ENCODE measurements at regions not wholly inside any gene's neighbourhood (a gene's known extent, or its start where the extent isn't known, plus 50 kb on each side); places are given as distances from the start of the nearest gene placed in this dataset.

DNA sequence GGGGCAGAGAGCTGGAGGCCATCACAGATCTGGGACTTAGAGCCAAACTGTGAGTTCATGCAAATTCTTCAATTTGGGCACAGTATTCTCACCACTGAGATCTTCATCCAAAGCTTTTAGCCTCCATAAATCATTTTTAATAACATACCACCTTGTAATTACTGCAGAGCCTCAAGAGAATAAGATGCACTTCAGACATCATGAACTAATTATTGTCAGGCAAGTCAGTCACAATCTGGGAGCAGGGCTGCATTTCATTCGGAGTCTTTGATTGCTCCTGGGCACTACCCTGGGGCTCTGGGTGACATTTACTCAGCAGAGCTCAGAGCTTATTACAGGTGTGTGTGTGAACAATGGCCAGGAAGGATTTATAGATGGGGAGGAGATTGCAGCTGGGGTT lies 623.7 kb downstream of the PTPRU start:
- no peak for TF ChIP-seq PHF21A (CRISPR knock-in tag; IDR thresholded peaks at IDR 0.05)
- TF ChIP-seq, protein P1, sequence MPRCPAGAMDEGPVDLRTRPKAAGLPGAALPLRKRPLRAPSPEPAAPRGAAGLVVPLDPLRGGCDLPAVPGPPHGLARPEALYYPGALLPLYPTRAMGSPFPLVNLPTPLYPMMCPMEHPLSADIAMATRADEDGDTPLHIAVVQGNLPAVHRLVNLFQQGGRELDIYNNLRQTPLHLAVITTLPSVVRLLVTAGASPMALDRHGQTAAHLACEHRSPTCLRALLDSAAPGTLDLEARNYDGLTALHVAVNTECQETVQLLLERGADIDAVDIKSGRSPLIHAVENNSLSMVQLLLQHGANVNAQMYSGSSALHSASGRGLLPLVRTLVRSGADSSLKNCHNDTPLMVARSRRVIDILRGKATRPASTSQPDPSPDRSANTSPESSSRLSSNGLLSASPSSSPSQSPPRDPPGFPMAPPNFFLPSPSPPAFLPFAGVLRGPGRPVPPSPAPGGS (CRISPR knock-in tag; IDR thresholded peaks at IDR 0.05), result no peak
- no peak for TF ChIP-seq NONO (IDR thresholded peaks at IDR 0.05)
- no peak for TF ChIP-seq NONO (CRISPR knock-in tag; conservative IDR thresholded peaks at IDR 0.05)
- TF ChIP-seq ZNF749 (CRISPR knock-in tag; IDR thresholded peaks at IDR 0.05; ENCODE audit: borderline replicate concordance), result no peak
- TF ChIP-seq JUN (CRISPR knock-in tag; IDR thresholded peaks at IDR 0.05), result no peak
- TF ChIP-seq NFIC (IDR thresholded peaks at IDR 0.05; ENCODE audit: low read length), result no peak
